Activated naive CD8-positive, alpha-beta T cell treated with anti-CD3 and anti-CD28 coated beads, Interleukin-2, amount 10 ng/mL, durations not matched to agents 7 days and 5 days (primary cell): ENCODE measurements at regions not wholly inside any gene's neighbourhood (a gene's known extent, or its start where the extent isn't known, plus 50 kb on each side); places are given as distances from the start of the nearest gene placed in this dataset.
A peak's percentile ranks its signal among the peaks of the same experiment; 100 is the strongest.

Source experiments
- ATAC-seq: fragments of 150-1000 bp; cut with Tn5 transposase; one replicate; pipeline ENCODE4 v1.10.0; 2021; ENCODE audit warnings: low read depth, moderate library complexity
- POLR2A ChIA-PET: fragments of 350-600 bp; sonication (Branson Sonifier 250); formaldehyde crosslinking; loops from one replicate; lab custom pipeline; 2021; ENCODE audit warnings: antibody characterized with exemption; lab: Charles Lee
- DNase-seq: peaks from one replicate; pipeline ENCODE4 v3.0.0; 2021
- H3K27ac Mint-ChIP-seq: one replicate; pipeline ENCODE4 v1.8.0; 2022; ENCODE audit warnings: mild to moderate bottlenecking, mixed read lengths
- H3K27me3 Mint-ChIP-seq: one replicate; pipeline ENCODE4 v1.8.0; 2022; ENCODE audit warnings: mild to moderate bottlenecking, moderate library complexity, mixed read lengths
- H3K36me3 Mint-ChIP-seq: one replicate; pipeline ENCODE4 v1.8.0; 2021; ENCODE audit warnings: mild to moderate bottlenecking, mixed read lengths
- H3K4me1 Mint-ChIP-seq: one replicate; pipeline ENCODE4 v1.8.0; 2021; ENCODE audit warnings: mixed read lengths
- H3K4me3 Mint-ChIP-seq: one replicate; pipeline ENCODE4 v1.8.0; 2022; ENCODE audit warnings: mild to moderate bottlenecking, moderate library complexity, mixed read lengths
- H3K9me3 Mint-ChIP-seq: one replicate; pipeline ENCODE4 v1.8.0; 2021; ENCODE audit warnings: mixed read lengths

GRCh38 chr6:144721232-144721631 lies 436.1 kb downstream of the UTRN start:
- H3K27ac Mint-ChIP-seq = no peak overlapping the region
- ATAC-seq = no peak
- H3K36me3 Mint-ChIP-seq = peaks cover 40% of the 10 kb centered on the region
- no peak for DNase-seq
- H3K4me1 Mint-ChIP-seq = peaks cover 39% of the 10 kb centered on the region
- POLR2A ChIA-PET = no interaction called here
- peaks cover 4% of the 10 kb centered on the region for H3K9me3 Mint-ChIP-seq
- H3K27me3 Mint-ChIP-seq = no peaks in the 10 kb centered on the region
- H3K4me3 Mint-ChIP-seq = no peak overlapping the region

- no peak for ATAC-seq
- Mint-ChIP-seq H3K36me3 (peaks cover 39% of the 10 kb centered on the region), H3K27me3 (no peaks in the 10 kb centered on the region), H3K9me3 (peaks cover 4% of the 10 kb centered on the region), H3K4me1 (peaks cover 47% of the 10 kb centered on the region), H3K4me3 (no peak overlapping the region), H3K27ac (no peak overlapping the region)
- POLR2A ChIA-PET = interaction anchor here (0.6 kb wide), 1 partner anchor 11 kb away, joined by 3 read pairs; no protein-coding TSS in a partner anchor
- DNase-seq = no peak
Observed at GRCh38 chr6:144722154-144722737, 437.1 kb downstream of the UTRN start.

GRCh38 chr6:144722925-144723324 lies 437.8 kb downstream of the UTRN start:
- H3K4me3 Mint-ChIP-seq = no peak overlapping the region
- H3K4me1 Mint-ChIP-seq = peaks cover 50% of the 10 kb centered on the region
- no peak for DNase-seq

GRCh38 chr6:144723431-144723830 lies 438.3 kb downstream of the UTRN start:
- no peak for ATAC-seq
- no peaks in the 10 kb centered on the region for H3K27me3 Mint-ChIP-seq
- DNase-seq = no peak
- peaks cover 35% of the 10 kb centered on the region for H3K36me3 Mint-ChIP-seq
- POLR2A ChIA-PET = interaction anchor here (0.6 kb wide), 1 partner anchor 172 kb away, joined by 3 read pairs; no protein-coding TSS in a partner anchor
- H3K4me1 Mint-ChIP-seq = peaks cover 51% of the 10 kb centered on the region
- peaks cover 4% of the 10 kb centered on the region for H3K9me3 Mint-ChIP-seq
- H3K4me3 Mint-ChIP-seq = no peak overlapping the region
- peak overlapping the region; percentile 50 for H3K27ac Mint-ChIP-seq

More at GRCh38 chr6:144722925-144723324, 437.8 kb downstream of the UTRN start:
- ATAC-seq = no peak
- Mint-ChIP-seq H3K9me3 (peaks cover 4% of the 10 kb centered on the region), H3K36me3 (peaks cover 35% of the 10 kb centered on the region), H3K27me3 (no peaks in the 10 kb centered on the region), H3K27ac (no peak overlapping the region)
- POLR2A ChIA-PET = interaction anchor here (0.6 kb wide), 1 partner anchor 172 kb away, joined by 3 read pairs; no protein-coding TSS in a partner anchor

- H3K4me3 Mint-ChIP-seq = no peak overlapping the region
- peaks cover 4% of the 10 kb centered on the region for H3K9me3 Mint-ChIP-seq
- H3K4me1 Mint-ChIP-seq = peaks cover 50% of the 10 kb centered on the region
Observed at GRCh38 chr6:144724818-144725217, 439.7 kb downstream of the UTRN start.

GRCh38 chr6:144725736-144726522 lies 440.8 kb downstream of the UTRN start:
- Mint-ChIP-seq H3K36me3 (peaks cover 25% of the 10 kb centered on the region), H3K27me3 (no peaks in the 10 kb centered on the region), H3K4me1 (peaks cover 48% of the 10 kb centered on the region), H3K27ac (peak overlapping the region; percentile 61), H3K4me3 (peak overlapping the region; percentile 47), H3K9me3 (peaks cover 4% of the 10 kb centered on the region)
- DNase-seq (peak; percentile 69), ATAC-seq (peak; percentile 97)
- POLR2A ChIA-PET = no interaction called here

More at GRCh38 chr6:144724818-144725217, 439.7 kb downstream of the UTRN start:
- Mint-ChIP-seq H3K36me3 (peaks cover 29% of the 10 kb centered on the region), H3K27me3 (no peaks in the 10 kb centered on the region), H3K27ac (no peak overlapping the region)
- POLR2A ChIA-PET = no interaction called here
- ATAC-seq (no peak), DNase-seq (no peak)

GRCh38 chr6:144728804-144729203 lies 443.7 kb downstream of the UTRN start:
- Mint-ChIP-seq H3K9me3 (peaks cover 2% of the 10 kb centered on the region), H3K36me3 (peaks cover 31% of the 10 kb centered on the region), H3K27me3 (no peaks in the 10 kb centered on the region), H3K4me1 (peaks cover 35% of the 10 kb centered on the region), H3K27ac (peak overlapping the region; percentile 36), H3K4me3 (no peak overlapping the region)
- no peak for DNase-seq
- no peak for ATAC-seq
- POLR2A ChIA-PET = no interaction called here

GRCh38 chr6:144729502-144729901 lies 444.4 kb downstream of the UTRN start:
- H3K27ac Mint-ChIP-seq = peak overlapping the region; percentile 21
- H3K36me3 Mint-ChIP-seq = peaks cover 35% of the 10 kb centered on the region

GRCh38 chr6:144730088-144730645 lies 445.0 kb downstream of the UTRN start:
- no peak for DNase-seq
- Mint-ChIP-seq H3K4me3 (no peak overlapping the region), H3K4me1 (peaks cover 32% of the 10 kb centered on the region), H3K27ac (no peak overlapping the region), H3K27me3 (no peaks in the 10 kb centered on the region), H3K9me3 (no peaks in the 10 kb centered on the region), H3K36me3 (peaks cover 34% of the 10 kb centered on the region)
- POLR2A ChIA-PET = no interaction called here
- ATAC-seq = no peak

More at GRCh38 chr6:144729502-144729901, 444.4 kb downstream of the UTRN start:
- H3K4me3 Mint-ChIP-seq = peak overlapping the region; percentile 21
- POLR2A ChIA-PET = no interaction called here
- H3K4me1 Mint-ChIP-seq = peaks cover 35% of the 10 kb centered on the region
- H3K27me3 Mint-ChIP-seq = no peaks in the 10 kb centered on the region
- no peak for ATAC-seq
- H3K9me3 Mint-ChIP-seq = peaks cover under 1% of the 10 kb centered on the region
- DNase-seq = no peak

- ATAC-seq = no peak
Observed at GRCh38 chr6:144731229-144731628, 446.1 kb downstream of the UTRN start.

GRCh38 chr6:144736763-144737162 lies 451.6 kb downstream of the UTRN start:
- H3K4me3 Mint-ChIP-seq = no peak overlapping the region
- DNase-seq (no peak), ATAC-seq (no peak)
- no peaks in the 10 kb centered on the region for H3K9me3 Mint-ChIP-seq
- no peak overlapping the region for H3K27ac Mint-ChIP-seq
- H3K27me3 Mint-ChIP-seq = no peaks in the 10 kb centered on the region
- POLR2A ChIA-PET = no interaction called here
- H3K4me1 Mint-ChIP-seq = no peaks in the 10 kb centered on the region
- H3K36me3 Mint-ChIP-seq = peaks cover 34% of the 10 kb centered on the region

More at GRCh38 chr6:144731229-144731628, 446.1 kb downstream of the UTRN start:
- POLR2A ChIA-PET = no interaction called here
- Mint-ChIP-seq H3K36me3 (peaks cover 35% of the 10 kb centered on the region), H3K27me3 (no peaks in the 10 kb centered on the region), H3K4me3 (no peak overlapping the region), H3K4me1 (peaks cover 26% of the 10 kb centered on the region), H3K9me3 (no peaks in the 10 kb centered on the region), H3K27ac (no peak overlapping the region)
- DNase-seq = no peak

GRCh38 chr6:144737998-144738397 lies 452.9 kb downstream of the UTRN start:
- H3K27ac Mint-ChIP-seq = no peak overlapping the region
- POLR2A ChIA-PET = no interaction called here

GRCh38 chr6:144739873-144740272 lies 454.7 kb downstream of the UTRN start:
- H3K27ac Mint-ChIP-seq = no peak overlapping the region
- H3K27me3 Mint-ChIP-seq = no peaks in the 10 kb centered on the region
- POLR2A ChIA-PET = no interaction called here
- DNase-seq = no peak
- no peak overlapping the region for H3K4me3 Mint-ChIP-seq
- no peaks in the 10 kb centered on the region for H3K9me3 Mint-ChIP-seq
- no peaks in the 10 kb centered on the region for H3K4me1 Mint-ChIP-seq
- H3K36me3 Mint-ChIP-seq = peaks cover 19% of the 10 kb centered on the region
- ATAC-seq = no peak

More at GRCh38 chr6:144737998-144738397, 452.9 kb downstream of the UTRN start:
- no peaks in the 10 kb centered on the region for H3K4me1 Mint-ChIP-seq
- no peaks in the 10 kb centered on the region for H3K9me3 Mint-ChIP-seq
- no peak for DNase-seq
- peaks cover 29% of the 10 kb centered on the region for H3K36me3 Mint-ChIP-seq
- ATAC-seq = no peak
- no peaks in the 10 kb centered on the region for H3K27me3 Mint-ChIP-seq
- no peak overlapping the region for H3K4me3 Mint-ChIP-seq
